HG02840 (cell line): ENCODE measurements at regions not wholly inside any gene's neighbourhood (a gene's known extent, or its start where the extent isn't known, plus 50 kb on each side); places are given as distances from the start of the nearest gene placed in this dataset.
"Not testable (repeated sequence)": the region's sequence is repeated elsewhere in the genome, so short reads cannot be mapped to it uniquely, and the experiment has no call there.

Experiments used
- ATAC-seq: cut with Tn5 transposase; IDR thresholded peaks from one replicate; pipeline ENCODE4 v1.9.1; 2021; ENCODE audit warnings: mild to moderate bottlenecking, moderate library complexity, moderate number of reproducible peaks; ENCODE audit not compliant: unreplicated experiment, low FRiP score

- no peak for ATAC-seq
Measured at GRCh38 chr12:131397493-131398181, 313.3 kb upstream of the SFSWAP start.

GRCh38 chr12:131399000-131399399 is 311.9 kb upstream of the SFSWAP start:
- ATAC-seq, result no peak

GRCh38 chr12:131400668-131401294 is 310.1 kb upstream of the SFSWAP start:
- ATAC-seq, result not testable (repeated sequence)

GRCh38 chr12:131401907-131402633 is 308.8 kb upstream of the SFSWAP start:
- ATAC-seq, result not testable (repeated sequence)

GRCh38 chr12:131402781-131403396 is 308.0 kb upstream of the SFSWAP start:
- ATAC-seq, result no peak

GRCh38 chr12:131403676-131404075 is 307.2 kb upstream of the SFSWAP start:
- no peak for ATAC-seq

GRCh38 chr12:131404705-131405104 is 306.2 kb upstream of the SFSWAP start:
- no peak for ATAC-seq

GRCh38 chr12:131407221-131408035 is 303.5 kb upstream of the SFSWAP start:
- no peak for ATAC-seq

- no peak for ATAC-seq
Measured at GRCh38 chr12:131408036-131408365, 302.9 kb upstream of the SFSWAP start.

GRCh38 chr12:131408484-131408883 is 302.4 kb upstream of the SFSWAP start:
- no peak for ATAC-seq

- ATAC-seq, result no peak
Measured at GRCh38 chr12:131409211-131409610, 301.7 kb upstream of the SFSWAP start.

GRCh38 chr12:131411827-131412226 is 299.1 kb upstream of the SFSWAP start:
- ATAC-seq, result not testable (repeated sequence)

GRCh38 chr12:131413006-131413405 is 297.9 kb upstream of the SFSWAP start:
- ATAC-seq, result no peak

GRCh38 chr12:131413471-131413870 is 297.4 kb upstream of the SFSWAP start:
- ATAC-seq, result no peak

- ATAC-seq, result not testable (repeated sequence)
Measured at GRCh38 chr12:131414155-131414922, 296.6 kb upstream of the SFSWAP start.

- ATAC-seq, result no peak
Measured at GRCh38 chr12:131415781-131416180, 295.1 kb upstream of the SFSWAP start.

- ATAC-seq, result no peak
Measured at GRCh38 chr12:131418121-131418520, 292.8 kb upstream of the SFSWAP start.

- no peak for ATAC-seq
Measured at GRCh38 chr12:131418884-131419283, 292.0 kb upstream of the SFSWAP start.

GRCh38 chr12:131420867-131421447 is 289.9 kb upstream of the SFSWAP start:
- ATAC-seq, result no peak
